ENCODE measurements at regions not wholly inside any gene's neighbourhood (a gene's known extent, or its start where the extent isn't known, plus 50 kb on each side); places are given as distances from the start of the nearest gene placed in this dataset.

- Histone ChIP-seq H3K9ac (replicated peaks; ENCODE audit: extremely low read depth, insufficient read depth, low read length) (no peak overlapping the region), H4K20me1 (replicated peaks; ENCODE audit: control insufficient read depth, extremely low read depth, insufficient read depth, low read length) (no peaks in the 10 kb centered on the region), H3K9me1 (replicated peaks; ENCODE audit: control insufficient read depth, extremely low read depth, insufficient read depth, low read length) (no peaks in the 10 kb centered on the region), H3K36me3 (ENCODE audit: control insufficient read depth in 2 of 2, extremely low read depth in 1 of 2, insufficient read depth in 2 of 2, low read length in 2 of 2) (no peaks in the 10 kb centered on the region), H3K79me2 (ENCODE audit: control insufficient read depth, insufficient read depth, low read length) (no peaks in the 10 kb centered on the region), H2AFZ (ENCODE audit: low read depth, low read length) (no peak overlapping the region), H3K4me2 (ENCODE audit: insufficient read depth, low read length) (no peak overlapping the region), H3K4me3 (replicated peaks in 1 of 3; ENCODE audit: insufficient read depth in 1 of 3, low read depth in 1 of 3, low read length in 3 of 3) (no peak overlapping the region), H3K9me3 (replicated peaks; ENCODE audit: control insufficient read depth, insufficient read depth, low read length) (no peaks in the 10 kb centered on the region), H3K27ac (ENCODE audit: insufficient read depth, low read depth, low read length) (no peak overlapping the region), H3K27me3 (ENCODE audit: control insufficient read depth in 2 of 2, insufficient read depth in 2 of 2, low read length in 2 of 2) (no peaks in the 10 kb centered on the region), H3K4me1 (ENCODE audit: control insufficient read depth, extremely low read depth, insufficient read depth, low read length) (no peaks in the 10 kb centered on the region)
- intact Hi-C loops (cut with micrococcal nuclease) (no loop called here), dilution Hi-C loops (cut with MboI; ENCODE audit: extremely low pct_ligation_motif_present, low sequenced_read_pairs) (no loop called here)
- POLR2A ChIA-PET = no interaction called here
- TF ChIP-seq POLR2AphosphoS5 (IDR thresholded peaks at IDR 0.05; ENCODE audit: insufficient read depth, low read depth, low read length) = no peak
- TF ChIP-seq EZH2 (IDR thresholded peaks at IDR 0.05; ENCODE audit: borderline replicate concordance, low read depth, low read length, severe bottlenecking) = no peak
- TF ChIP-seq MAX (IDR thresholded peaks at IDR 0.05; ENCODE audit: insufficient read depth, insufficient read length) = no peak
- no peak for TF ChIP-seq GATA2 (IDR thresholded peaks at IDR 0.05; ENCODE audit: insufficient read depth, insufficient read length, low read depth, low read length)
- TF ChIP-seq JUN (IDR thresholded peaks at IDR 0.05; ENCODE audit: borderline replicate concordance, insufficient read depth, insufficient read length, low read depth) = no peak
- no peak for TF ChIP-seq MYC (IDR thresholded peaks at IDR 0.05; ENCODE audit: low read depth, low read length)
- TF ChIP-seq FOS (IDR thresholded peaks at IDR 0.05; ENCODE audit: borderline replicate concordance, insufficient read depth, low read length) = no peak
- no peak for TF ChIP-seq POLR2A (IDR thresholded peaks at IDR 0.05; ENCODE audit: low read depth, low read length)
- TF ChIP-seq CTCF (IDR thresholded peaks at IDR 0.05; ENCODE audit: extremely low read depth in 1 of 2, insufficient read depth in 1 of 2, low read depth in 1 of 2, low read length in 2 of 2) = no peak
- DNase-seq (ENCODE audit: low read depth, low spot score) = no peak
- FAIRE-seq = no peak
- BruUV-seq (replicated peaks) = no TSS peak
- CTCF ChIA-PET = interaction anchor here (1.2 kb wide), 1 partner anchor 18 kb away, joined by 3 read pairs; no protein-coding TSS in a partner anchor
Measured at GRCh38 chr11:103768816-103769215, 267.6 kb upstream of the DDI1 start.
